ENCODE measurements at regions not wholly inside any gene's neighbourhood (a gene's known extent, or its start where the extent isn't known, plus 50 kb on each side); places are given as distances from the start of the nearest gene placed in this dataset.
A peak's percentile ranks its signal among the peaks of the same experiment; 100 is the strongest.

DNA sequence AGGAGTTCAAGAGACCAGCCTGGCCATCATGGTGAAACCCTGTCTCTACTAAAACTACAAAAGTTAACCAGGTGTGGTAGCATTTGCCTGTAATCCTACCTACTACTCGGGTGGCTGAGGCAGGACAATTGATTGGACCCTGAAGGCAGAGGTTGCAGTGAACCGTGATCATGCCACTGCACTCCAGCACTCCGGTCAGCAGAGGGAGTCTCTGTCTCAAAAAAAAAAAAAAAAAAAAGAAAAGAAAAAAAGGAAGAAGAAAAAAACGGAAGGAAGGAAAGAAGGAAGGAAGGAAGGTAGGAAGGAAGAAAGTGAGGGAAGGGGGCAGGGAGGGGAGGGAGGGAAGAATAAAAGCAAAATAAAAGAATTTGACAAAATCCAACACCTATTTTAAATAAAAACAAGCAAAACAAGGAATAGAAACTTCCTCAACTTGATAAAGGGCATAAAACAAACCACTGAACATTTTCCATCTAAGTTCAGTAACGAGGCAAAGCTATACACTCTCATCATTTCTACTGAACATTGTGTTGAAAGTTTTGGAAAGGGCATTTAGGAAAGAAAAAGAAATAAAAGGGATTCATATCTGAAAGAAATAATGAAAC, 411.6 kb upstream of the SLITRK5 start:
- Histone ChIP-seq H3K4me3 (no peak overlapping the region; the same call in 2 of the 3 replicates), H3K27ac (no peak overlapping the region), H3K4me1 (no peaks in the 10 kb centered on the region), H3K9me3 (no peaks in the 10 kb centered on the region), H3K4me2 (peak overlapping the region; percentile 36; the same call in 2 of the 3 replicates)
- 0% methylated on average over 3 of the region's 5 CpGs for WGBS (ENCODE audit: missing lambda C conversion rate)
- ChIA-PET POLR2A (no interaction called here), CTCF (no interaction called here)
- ATAC-seq: peak in 1 of 2 experiments; percentile 74; a peak in 2 of 6 replicates
- peak in 1 of 2 experiments; percentile 22 for DNase-seq (ENCODE audit: low read depth in 1 of 2, low spot score in 1 of 2)
- TF ChIP-seq, protein P1, sequence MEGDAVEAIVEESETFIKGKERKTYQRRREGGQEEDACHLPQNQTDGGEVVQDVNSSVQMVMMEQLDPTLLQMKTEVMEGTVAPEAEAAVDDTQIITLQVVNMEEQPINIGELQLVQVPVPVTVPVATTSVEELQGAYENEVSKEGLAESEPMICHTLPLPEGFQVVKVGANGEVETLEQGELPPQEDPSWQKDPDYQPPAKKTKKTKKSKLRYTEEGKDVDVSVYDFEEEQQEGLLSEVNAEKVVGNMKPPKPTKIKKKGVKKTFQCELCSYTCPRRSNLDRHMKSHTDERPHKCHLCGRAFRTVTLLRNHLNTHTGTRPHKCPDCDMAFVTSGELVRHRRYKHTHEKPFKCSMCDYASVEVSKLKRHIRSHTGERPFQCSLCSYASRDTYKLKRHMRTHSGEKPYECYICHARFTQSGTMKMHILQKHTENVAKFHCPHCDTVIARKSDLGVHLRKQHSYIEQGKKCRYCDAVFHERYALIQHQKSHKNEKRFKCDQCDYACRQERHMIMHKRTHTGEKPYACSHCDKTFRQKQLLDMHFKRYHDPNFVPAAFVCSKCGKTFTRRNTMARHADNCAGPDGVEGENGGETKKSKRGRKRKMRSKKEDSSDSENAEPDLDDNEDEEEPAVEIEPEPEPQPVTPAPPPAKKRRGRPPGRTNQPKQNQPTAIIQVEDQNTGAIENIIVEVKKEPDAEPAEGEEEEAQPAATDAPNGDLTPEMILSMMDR (IDR thresholded peaks at IDR 0.05): peak; percentile 36
- 0 out of 5 replicates have a peak, but pooled peaks of 1 of the 2 experiments have one; percentile 16 for TF ChIP-seq RAD21 (conservative IDR thresholded peaks at IDR 0.05 in 1 of 2, IDR thresholded peaks at IDR 0.05 in 1 of 2)
- TF ChIP-seq HOXB13 (CRISPR knock-in tag; IDR thresholded peaks at IDR 0.05; ENCODE audit: low read depth): no peak
- no peak for FAIRE-seq

DNA sequence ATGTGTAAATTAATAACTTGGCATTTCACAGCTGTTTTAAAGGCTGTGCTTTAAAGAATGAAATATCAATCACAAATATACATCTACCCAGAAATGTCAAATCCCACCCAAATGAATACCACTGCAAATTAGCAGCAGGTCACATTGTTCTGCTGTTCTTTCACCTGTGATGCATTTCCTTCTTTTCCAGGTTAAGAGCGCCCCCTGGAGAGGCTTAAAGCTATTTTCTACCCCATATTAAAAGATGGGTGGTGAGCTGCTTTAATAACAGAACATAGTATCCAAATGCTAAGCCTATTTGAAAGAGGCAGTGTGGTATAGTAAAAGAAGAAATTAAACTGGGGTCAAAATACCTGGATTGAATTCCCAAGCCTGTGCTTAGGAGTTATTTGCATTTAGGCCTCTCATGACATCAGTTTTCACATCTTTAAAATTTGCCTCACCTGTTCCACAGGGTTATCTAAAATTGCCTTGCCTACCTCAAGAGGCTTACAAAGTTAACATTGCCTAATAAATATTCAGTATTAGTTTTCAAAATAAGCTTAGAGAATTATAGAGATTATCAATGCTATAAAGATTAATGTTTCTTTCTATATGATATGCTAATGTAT, 396.9 kb upstream of the SLITRK5 start:
- TF ChIP-seq RAD21 (conservative IDR thresholded peaks at IDR 0.05 in 1 of 2, IDR thresholded peaks at IDR 0.05 in 1 of 2) (peak; percentile 57 to 64), KDM5A (IDR thresholded peaks at IDR 0.05) (no peak), MYC (IDR thresholded peaks at IDR 0.05; ENCODE audit: borderline replicate concordance, low read length) (no peak), TP53 (CRISPR knock-in tag; IDR thresholded peaks at IDR 0.05) (no peak), HOXB13 (CRISPR knock-in tag; IDR thresholded peaks at IDR 0.05; ENCODE audit: low read depth) (no peak), FOSB (CRISPR knock-in tag; IDR thresholded peaks at IDR 0.05) (no peak), CEBPB (IDR thresholded peaks at IDR 0.05) (no peak), JUN (IDR thresholded peaks at IDR 0.05) (no peak), EHMT2 (IDR thresholded peaks at IDR 0.05; ENCODE audit: low read depth) (no peak), SMC3 (IDR thresholded peaks at IDR 0.05) (peak; percentile 49; the same call in 2 of the 3 replicates), NFE2L2 (conservative IDR thresholded peaks at IDR 0.05; ENCODE audit: low read length) (no peak)
- TF ChIP-seq, protein P1 (IDR thresholded peaks at IDR 0.05): peak; percentile 55

DNA sequence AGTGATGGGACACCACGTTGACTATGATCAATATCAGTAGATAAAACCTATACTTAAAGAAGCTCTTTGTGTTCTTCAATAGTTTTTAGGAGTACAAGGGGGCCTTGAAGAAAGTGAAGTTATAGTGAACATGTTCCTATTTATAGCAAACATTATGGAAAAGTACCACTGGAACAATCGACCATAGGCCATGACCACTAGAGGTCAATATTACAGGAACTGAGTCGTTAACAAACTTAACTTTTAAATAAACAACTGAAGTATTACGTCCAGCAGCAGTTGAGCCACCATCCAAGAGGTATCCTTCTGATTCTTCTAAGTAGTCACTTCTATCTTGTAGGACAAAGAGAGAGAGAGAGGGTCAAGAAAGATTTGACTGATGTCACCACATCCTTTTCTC, 391.0 kb upstream of the SLITRK5 start:
- Histone ChIP-seq H3K4me1 (no peaks in the 10 kb centered on the region), H3K4me2 (no peak overlapping the region), H3K9me3 (no peaks in the 10 kb centered on the region), H3K4me3 (no peak overlapping the region), H3K27ac (no peak overlapping the region)
- FAIRE-seq (no peak), ATAC-seq (no peak), DNase-seq (ENCODE audit: low read depth in 1 of 2, low spot score in 1 of 2) (peak in 1 of 2 experiments; percentile 2)
- POLR2A ChIA-PET: no interaction called here
- 13% methylated on average over 4 of the region's 4 CpGs for WGBS (ENCODE audit: missing lambda C conversion rate)
- CTCF ChIA-PET: no interaction called here
- TF ChIP-seq NR3C1 (IDR thresholded peaks at IDR 0.05) (no peak), FOSL2 (IDR thresholded peaks at IDR 0.05) (no peak), FOSL2 (CRISPR knock-in tag; IDR thresholded peaks at IDR 0.05) (no peak), USF2 (IDR thresholded peaks at IDR 0.05) (no peak), NFE2L2 (conservative IDR thresholded peaks at IDR 0.05; ENCODE audit: low read length) (no peak), TFCP2L1 (CRISPR knock-in tag; IDR thresholded peaks at IDR 0.05) (no peak), CBX2 (IDR thresholded peaks at IDR 0.05; ENCODE audit: borderline replicate concordance, low read depth) (no peak), CBX8 (IDR thresholded peaks at IDR 0.05) (no peak), BCL3 (IDR thresholded peaks at IDR 0.05) (no peak), MYC (IDR thresholded peaks at IDR 0.05; ENCODE audit: borderline replicate concordance, low read length) (no peak), ZC3H11A (IDR thresholded peaks at IDR 0.05) (no peak), EHMT2 (IDR thresholded peaks at IDR 0.05; ENCODE audit: low read depth) (no peak), JUNB (IDR thresholded peaks at IDR 0.05) (no peak), ZNF302 (CRISPR knock-in tag; IDR thresholded peaks at IDR 0.05) (no peak), TP53 (CRISPR knock-in tag; IDR thresholded peaks at IDR 0.05) (no peak), RNF2 (IDR thresholded peaks at IDR 0.05; ENCODE audit: borderline replicate concordance, low read depth) (no peak), CEBPB (IDR thresholded peaks at IDR 0.05) (no peak), PHF8 (IDR thresholded peaks at IDR 0.05; ENCODE audit: borderline replicate concordance, low read depth) (no peak), ESRRA (IDR thresholded peaks at IDR 0.05; ENCODE audit: borderline replicate concordance, low read length) (no peak), POLR2A (IDR thresholded peaks at IDR 0.05; ENCODE audit: low read length) (no peak)

More for the DNA sequence above, 396.9 kb upstream of the SLITRK5 start:
- WGBS (ENCODE audit: missing lambda C conversion rate): 0% methylated on average over 1 of the region's 1 CpG
- peak in 1 of 2 experiments; percentile 42 for DNase-seq (ENCODE audit: low read depth in 1 of 2, low spot score in 1 of 2)
- Histone ChIP-seq H3K27ac (no peak overlapping the region), H3K4me1 (no peaks in the 10 kb centered on the region), H3K9me3 (no peaks in the 10 kb centered on the region), H3K4me2 (no peak overlapping the region), H3K4me3 (no peak overlapping the region)
- ATAC-seq: peak; percentile 50 to 74; a peak in 4 of 6 replicates
- ChIA-PET POLR2A (no interaction called here), CTCF (interaction anchor here (0.7 to 1.5 kb wide), 8 partner anchors 15 to 1304 kb away, joined by 3 to 11 read pairs (median 3); no protein-coding TSS in a partner anchor)
- FAIRE-seq: no peak
